K562 (cell line): ENCODE measurements at regions not wholly inside any gene's neighbourhood (a gene's known extent, or its start where the extent isn't known, plus 50 kb on each side); places are given as distances from the start of the nearest gene placed in this dataset.

ENCODE experiments used
- ATAC-seq: fragments of 200-7000 bp; cut with Tn5 transposase; 3 replicates; pipeline ENCODE4 v1.9.1; 2020; ENCODE audit warnings: moderate library complexity
- BruUV-seq: library from RNA; stranded (reverse); fragments of 400-500 nt; replicated peaks from 2 replicates; lab custom pipeline; 2021; lab: Mats Ljungman, UMichigan
- CTCF ChIA-PET: fragments of 300-600 bp; formaldehyde crosslinking; extraction: SDS; loops from one replicate; lab custom pipeline; 2021; ENCODE audit warnings: low intra/inter-chr PET ratio; lab: Yijun Ruan, JAX
- POLR2A ChIA-PET: fragments of 300-600, 350-650 bp; sonication (Branson Sonifier 250); formaldehyde crosslinking; extraction: SDS; loops from one replicate; lab custom pipeline; 2021; ENCODE audit warnings: antibody characterized with exemption, inconsistent platforms; lab: Yijun Ruan, JAX
- DNase-seq, 4 experiments: peaks; one replicate each; pipeline versions ENCODE4 v3.0.0 to v3.0.0-alpha.2; 2011 to 2018; ENCODE audit warnings: low spot score in 3 of 4, mixed read lengths in 3 of 4; ENCODE audit errors: extremely low read depth in 1 of 4
- FAIRE-seq: peaks from 2 replicates; lab custom pipeline; 2011; peaks lifted over from hg19 to GRCh38; lab: Jason Lieb, UNC
- H2AFZ ChIP-seq: 2 replicates; pipeline ENCODE4 v1.6.0; 2011; ENCODE audit warnings: low read depth, low read length, control low read depth, inconsistent platforms
- H3K27ac ChIP-seq: fragments of 200-600 bp; 3 replicates; pipeline ENCODE4 v1.8.0; 2011; ENCODE audit warnings: low read depth, mild to moderate bottlenecking, control low read depth, inconsistent platforms, low read length, moderate library complexity, mixed read lengths; ENCODE audit errors: extremely low read depth
- H3K27me3 ChIP-seq, 2 experiments: fragments of 300-600 bp in 1 of 2; 2 replicates in 1 of 2; 3 replicates in 1 of 2; pipeline versions ENCODE4 v1.6.0 to v1.8.0; 2011; ENCODE audit warnings: inconsistent platforms in 2 of 2, low read length in 2 of 2, mild to moderate bottlenecking in 1 of 2, mixed read lengths in 1 of 2, moderate library complexity in 1 of 2; ENCODE audit not compliant: control insufficient read depth in 2 of 2, insufficient read depth in 2 of 2
- H3K36me3 ChIP-seq: fragments of 300-600 bp; 3 replicates; pipeline ENCODE4 v1.8.0; 2011; ENCODE audit warnings: mild to moderate bottlenecking, low read length, inconsistent platforms; ENCODE audit not compliant: control insufficient read depth, insufficient read depth
- H3K4me1 ChIP-seq, 2 experiments: fragments of 200-600 bp in 1 of 2; replicated peaks in 1 of 2; 2 replicates in 1 of 2; 3 replicates in 1 of 2; pipeline versions ENCODE4 v1.5.1 to v1.8.0; 2011; ENCODE audit warnings: inconsistent platforms in 2 of 2, low read length in 2 of 2, mild to moderate bottlenecking in 1 of 2, mixed read lengths in 1 of 2, moderate library complexity in 1 of 2; ENCODE audit not compliant: control insufficient read depth in 2 of 2, insufficient read depth in 2 of 2
- H3K4me2 ChIP-seq: 2 replicates; pipeline ENCODE4 v1.6.1; 2011; ENCODE audit warnings: low read length, control low read depth, inconsistent platforms, mixed read lengths; ENCODE audit not compliant: insufficient read depth
- H3K4me3 ChIP-seq: fragments of 200-600 bp; sonication (generic), shearing (Covaris generic); 2 replicates; pipeline ENCODE4 v1.5.1; 2016; ENCODE audit warnings: control low read depth, inconsistent platforms
- H3K79me2 ChIP-seq: fragments of 200-600 bp; 3 replicates; pipeline ENCODE4 v1.8.0; 2011; ENCODE audit warnings: low read length, inconsistent platforms; ENCODE audit not compliant: control insufficient read depth, insufficient read depth
- H3K9ac ChIP-seq, 2 experiments: 2 replicates each; pipeline versions ENCODE4 v1.6.0 to v1.6.1; 2011; ENCODE audit warnings: low read depth in 2 of 2, low read length in 2 of 2, control low read depth in 1 of 2, inconsistent platforms in 1 of 2, mild to moderate bottlenecking in 1 of 2, mixed read lengths in 1 of 2; ENCODE audit not compliant: insufficient read depth in 1 of 2
- H3K9me1 ChIP-seq: one replicate; pipeline ENCODE4 v1.6.0; 2011; ENCODE audit warnings: inconsistent platforms, mild to moderate bottlenecking, low read length, moderate library complexity; ENCODE audit not compliant: control insufficient read depth, insufficient read depth
- H3K9me3 ChIP-seq: replicated peaks from 2 replicates; pipeline ENCODE4 v1.5.1; 2011; ENCODE audit warnings: low read depth, low read length, inconsistent platforms; ENCODE audit not compliant: control insufficient read depth, insufficient read depth
- H4K20me1 ChIP-seq: replicated peaks from 2 replicates; pipeline ENCODE4 v1.6.1; 2011; ENCODE audit warnings: low read length, inconsistent platforms, mixed read lengths; ENCODE audit not compliant: control insufficient read depth, insufficient read depth
- ATF7 ChIP-seq: fragments of 450-650 bp; IDR thresholded peaks from 2 replicates; pipeline ENCODE4 v1.7.1; 2014; ENCODE audit warnings: mild to moderate bottlenecking, moderate library complexity
- COPS2 ChIP-seq: fragments of 450-650 bp; conservative IDR thresholded peaks from 2 replicates; pipeline ENCODE4 v1.6.1; 2016; ENCODE audit warnings: mild to moderate bottlenecking, moderate library complexity
- ETV5 ChIP-seq: sonication (generic); formaldehyde crosslinking; IDR thresholded peaks from 2 replicates; pipeline ENCODE4 v1.4.0; 2020; ENCODE audit warnings: low read depth, mild to moderate bottlenecking, missing genetic modification reagents
- FOSL1 ChIP-seq: fragments of 200-800 bp; sonication (Bioruptor generic); conservative IDR thresholded peaks from 2 replicates; pipeline ENCODE4 v1.6.1; 2016; ENCODE audit warnings: missing genetic modification characterization, missing compliant biosample characterization
- IFI16 ChIP-seq: fragments of 250-450 bp; sonication (Bioruptor Pico); IDR thresholded peaks from 2 replicates; pipeline ENCODE4 v2.1.2; 2022; ENCODE audit warnings: mild to moderate bottlenecking, inconsistent platforms
- KDM4B ChIP-seq, 2 experiments: fragments of 450-650 bp in 1 of 2; sonication (generic) in 1 of 2; IDR thresholded peaks; 2 replicates each; pipeline ENCODE4 v1.6.1; 2016 to 2017; ENCODE audit warnings: borderline replicate concordance in 2 of 2, antibody characterized with exemption in 1 of 2, low read depth in 1 of 2, mild to moderate bottlenecking in 1 of 2
- NR1H2 ChIP-seq: sonication (generic); formaldehyde crosslinking; IDR thresholded peaks from 2 replicates; pipeline ENCODE4 v1.4.0; 2020; ENCODE audit warnings: mild to moderate bottlenecking, missing genetic modification reagents
- NRF1 ChIP-seq, 2 experiments: fragments of 450-650 bp; IDR thresholded peaks in 1 of 2; conservative IDR thresholded peaks in 1 of 2; 2 replicates each; pipeline ENCODE4 v1.6.1; 2014; ENCODE audit warnings: mild to moderate bottlenecking in 2 of 2
- PHF20 ChIP-seq: fragments of 450-650 bp; IDR thresholded peaks from 2 replicates; pipeline ENCODE4 v1.6.1; 2018; ENCODE audit not compliant: partially characterized antibody
- RNF2 ChIP-seq: sonication (generic); IDR thresholded peaks from 2 replicates; pipeline ENCODE4 v1.6.1; 2016
- SLC30A9 ChIP-seq: fragments of 250-450 bp; sonication (Bioruptor Pico); IDR thresholded peaks from 2 replicates; pipeline ENCODE4 v1.8.0; 2022; ENCODE audit warnings: mild to moderate bottlenecking, moderate library complexity
- TAF15 ChIP-seq: fragments of 200-400 bp; formaldehyde crosslinking; IDR thresholded peaks from 2 replicates; pipeline ENCODE4 v1.6.1; 2017; ENCODE audit warnings: mild to moderate bottlenecking, low read depth, low read length, moderate library complexity
- XRCC5 ChIP-seq: fragments of 200-400 bp; formaldehyde crosslinking; IDR thresholded peaks from 2 replicates; pipeline ENCODE4 v1.6.1; 2017; ENCODE audit warnings: low read depth, mild to moderate bottlenecking, low read length
- ZMIZ1 ChIP-seq, 2 experiments: fragments of 150-350 bp in 1 of 2; IDR thresholded peaks; 2 replicates each; pipeline ENCODE4 v1.6.1; 2012 to 2016; ENCODE audit warnings: low read depth in 2 of 2, low read length in 2 of 2, mild to moderate bottlenecking in 1 of 2, moderate library complexity in 1 of 2
- ZNF764 ChIP-seq: fragments of 250-450 bp; sonication (Bioruptor Pico); IDR thresholded peaks from 2 replicates; pipeline ENCODE4 v1.4.0; 2020; ENCODE audit warnings: low read depth, mild to moderate bottlenecking, moderate library complexity
- WGBS: fragments of 100-300 bp; shearing (Covaris generic); methylation state at CpG from one replicate; pipeline ENCODE4 v1.1.6; 2016; ENCODE audit warnings: low coverage, mixed read lengths; ENCODE audit not compliant: insufficient coverage; ENCODE audit errors: missing lambda C conversion rate; 5-methylcytosine and 5-hydroxymethylcytosine counted together
- in situ Hi-C: fragments of 300-500 bp; cut with MboI; formaldehyde crosslinking; loops from 4 replicates; pipeline ENCODE4 v1.15.0; 2018; ENCODE audit warnings: inconsistent platforms, mixed read lengths
- intact Hi-C: fragments of 100-400 bp; cut with micrococcal nuclease; formaldehyde crosslinking; loops from 2 replicates; pipeline ENCODE4 v1.14.2; 2022

GRCh38 chr10:3401491-3401938 lies 228.9 kb upstream of the PITRM1 start:
- Histone ChIP-seq H3K9ac (no peak overlapping the region), H3K27me3 (peaks cover 6 to 18% of the 10 kb centered on the region in 2 experiments), H3K4me1 (peaks cover 0 to 5% of the 10 kb centered on the region in 2 experiments; a peak in 2 of 5 replicates), H3K9me3 (no peaks in the 10 kb centered on the region), H3K79me2 (no peaks in the 10 kb centered on the region), H3K9me1 (no peaks in the 10 kb centered on the region), H3K4me2 (no peak overlapping the region), H2AFZ (no peak overlapping the region), H3K4me3 (no peak overlapping the region), H4K20me1 (no peaks in the 10 kb centered on the region; the same call in 1 of the 2 replicates)
- intact Hi-C loops, result no loop called here
- BruUV-seq, result no TSS peak
- WGBS, result 4% methylated on average over 6 of the region's 6 CpGs
- in situ Hi-C loops, result no loop called here
- ATAC-seq (no peak), DNase-seq (no peak), FAIRE-seq (no peak)
- POLR2A ChIA-PET, result interaction anchor here (0.6 kb wide), 1 partner anchor 9 kb away, joined by 3 read pairs; no protein-coding TSS in a partner anchor
- CTCF ChIA-PET, result no interaction called here
- TF ChIP-seq RNF2, result no peak
- no peak for TF ChIP-seq TAF15
- no peak for TF ChIP-seq SLC30A9 (CRISPR knock-in tag)
- TF ChIP-seq COPS2, result no peak
- no peak for TF ChIP-seq FOSL1 (tag)
- TF ChIP-seq ZMIZ1 (IDR thresholded peaks at IDR 0.05; ENCODE audit: low read depth in 2 of 2, low read length in 2 of 2), result no peak
- no peak for TF ChIP-seq ZNF764 (CRISPR knock-in tag)
- TF ChIP-seq ETV5 (CRISPR knock-in tag), result no peak
- TF ChIP-seq KDM4B (IDR thresholded peaks at IDR 0.05; ENCODE audit: borderline replicate concordance in 2 of 2, low read depth in 1 of 2), result no peak
- TF ChIP-seq XRCC5, result no peak
- TF ChIP-seq NR1H2, result no peak
- TF ChIP-seq IFI16 (CRISPR knock-in tag), result no peak
- TF ChIP-seq ATF7, result no peak
- no peak for TF ChIP-seq NRF1 (conservative IDR thresholded peaks at IDR 0.05 in 1 of 2, IDR thresholded peaks at IDR 0.05 in 1 of 2)
- no peak for TF ChIP-seq PHF20
- TF ChIP-seq, all 486 proteins: peak for 0
- Histone ChIP-seq H3K27ac (no peak overlapping the region), H3K36me3 (no peaks in the 10 kb centered on the region)
